ENCODE measurements at regions not wholly inside any gene's neighbourhood (a gene's known extent, or its start where the extent isn't known, plus 50 kb on each side); places are given as distances from the start of the nearest gene placed in this dataset.

DNA sequence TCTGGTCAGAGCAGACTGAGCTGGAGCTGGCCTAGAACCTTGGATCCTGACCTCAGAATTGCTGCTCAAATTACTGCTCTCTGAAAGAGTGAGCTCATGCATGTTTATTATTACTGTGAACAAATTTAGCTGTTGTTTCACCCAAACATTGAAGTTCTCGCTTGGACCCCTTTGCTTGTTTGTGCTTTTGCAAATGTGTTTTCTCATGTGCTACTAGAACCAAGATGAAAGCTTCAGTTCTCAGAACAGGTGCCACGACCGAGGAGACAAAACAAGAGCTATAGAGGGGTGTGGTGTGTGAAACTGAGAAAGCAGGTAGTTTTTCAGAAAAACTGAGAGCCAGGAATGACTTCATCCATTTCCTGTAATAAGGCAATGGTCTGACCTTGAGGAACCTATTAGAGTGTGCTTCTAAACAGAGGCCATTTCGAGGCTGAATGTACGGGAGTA is 50.0 kb upstream of the ESR1 start (continued):
- TF ChIP-seq, protein P1, sequence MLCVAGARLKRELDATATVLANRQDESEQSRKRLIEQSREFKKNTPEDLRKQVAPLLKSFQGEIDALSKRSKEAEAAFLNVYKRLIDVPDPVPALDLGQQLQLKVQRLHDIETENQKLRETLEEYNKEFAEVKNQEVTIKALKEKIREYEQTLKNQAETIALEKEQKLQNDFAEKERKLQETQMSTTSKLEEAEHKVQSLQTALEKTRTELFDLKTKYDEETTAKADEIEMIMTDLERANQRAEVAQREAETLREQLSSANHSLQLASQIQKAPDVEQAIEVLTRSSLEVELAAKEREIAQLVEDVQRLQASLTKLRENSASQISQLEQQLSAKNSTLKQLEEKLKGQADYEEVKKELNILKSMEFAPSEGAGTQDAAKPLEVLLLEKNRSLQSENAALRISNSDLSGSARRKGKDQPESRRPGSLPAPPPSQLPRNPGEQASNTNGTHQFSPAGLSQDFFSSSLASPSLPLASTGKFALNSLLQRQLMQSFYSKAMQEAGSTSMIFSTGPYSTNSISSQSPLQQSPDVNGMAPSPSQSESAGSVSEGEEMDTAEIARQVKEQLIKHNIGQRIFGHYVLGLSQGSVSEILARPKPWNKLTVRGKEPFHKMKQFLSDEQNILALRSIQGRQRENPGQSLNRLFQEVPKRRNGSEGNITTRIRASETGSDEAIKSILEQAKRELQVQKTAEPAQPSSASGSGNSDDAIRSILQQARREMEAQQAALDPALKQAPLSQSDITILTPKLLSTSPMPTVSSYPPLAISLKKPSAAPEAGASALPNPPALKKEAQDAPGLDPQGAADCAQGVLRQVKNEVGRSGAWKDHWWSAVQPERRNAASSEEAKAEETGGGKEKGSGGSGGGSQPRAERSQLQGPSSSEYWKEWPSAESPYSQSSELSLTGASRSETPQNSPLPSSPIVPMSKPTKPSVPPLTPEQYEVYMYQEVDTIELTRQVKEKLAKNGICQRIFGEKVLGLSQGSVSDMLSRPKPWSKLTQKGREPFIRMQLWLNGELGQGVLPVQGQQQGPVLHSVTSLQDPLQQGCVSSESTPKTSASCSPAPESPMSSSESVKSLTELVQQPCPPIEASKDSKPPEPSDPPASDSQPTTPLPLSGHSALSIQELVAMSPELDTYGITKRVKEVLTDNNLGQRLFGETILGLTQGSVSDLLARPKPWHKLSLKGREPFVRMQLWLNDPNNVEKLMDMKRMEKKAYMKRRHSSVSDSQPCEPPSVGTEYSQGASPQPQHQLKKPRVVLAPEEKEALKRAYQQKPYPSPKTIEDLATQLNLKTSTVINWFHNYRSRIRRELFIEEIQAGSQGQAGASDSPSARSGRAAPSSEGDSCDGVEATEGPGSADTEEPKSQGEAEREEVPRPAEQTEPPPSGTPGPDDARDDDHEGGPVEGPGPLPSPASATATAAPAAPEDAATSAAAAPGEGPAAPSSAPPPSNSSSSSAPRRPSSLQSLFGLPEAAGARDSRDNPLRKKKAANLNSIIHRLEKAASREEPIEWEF (IDR thresholded peaks at IDR 0.05; ENCODE audit: insufficient replicate concordance, low read depth, low read length) = no peak
- TF ChIP-seq SMARCA5 (IDR thresholded peaks at IDR 0.05) (no peak), MEF2B (IDR thresholded peaks at IDR 0.05; ENCODE audit: partially characterized antibody, poor library complexity, severe bottlenecking) (no peak), MTA2 (IDR thresholded peaks at IDR 0.05; ENCODE audit: low read depth) (peak; percentile 46; the same call in 1 of the 2 replicates), RCOR1 (conservative IDR thresholded peaks at IDR 0.05; ENCODE audit: low read depth, low read length) (no peak), IRF4 (IDR thresholded peaks at IDR 0.05; ENCODE audit: low read depth, low read length) (peak; percentile 79), STAT1 (conservative IDR thresholded peaks at IDR 0.05) (no peak), NFYA (IDR thresholded peaks at IDR 0.05; ENCODE audit: borderline replicate concordance, low read depth, low read length) (no peak), PML (IDR thresholded peaks at IDR 0.05; ENCODE audit: low read length) (no peak), BACH1 (IDR thresholded peaks at IDR 0.05; ENCODE audit: borderline replicate concordance) (no peak), SREBF2 (IDR thresholded peaks at IDR 0.05; ENCODE audit: low read length) (no peak), CBFB (IDR thresholded peaks at IDR 0.05; ENCODE audit: low read depth) (no peak)
- TF ChIP-seq, protein P2, sequence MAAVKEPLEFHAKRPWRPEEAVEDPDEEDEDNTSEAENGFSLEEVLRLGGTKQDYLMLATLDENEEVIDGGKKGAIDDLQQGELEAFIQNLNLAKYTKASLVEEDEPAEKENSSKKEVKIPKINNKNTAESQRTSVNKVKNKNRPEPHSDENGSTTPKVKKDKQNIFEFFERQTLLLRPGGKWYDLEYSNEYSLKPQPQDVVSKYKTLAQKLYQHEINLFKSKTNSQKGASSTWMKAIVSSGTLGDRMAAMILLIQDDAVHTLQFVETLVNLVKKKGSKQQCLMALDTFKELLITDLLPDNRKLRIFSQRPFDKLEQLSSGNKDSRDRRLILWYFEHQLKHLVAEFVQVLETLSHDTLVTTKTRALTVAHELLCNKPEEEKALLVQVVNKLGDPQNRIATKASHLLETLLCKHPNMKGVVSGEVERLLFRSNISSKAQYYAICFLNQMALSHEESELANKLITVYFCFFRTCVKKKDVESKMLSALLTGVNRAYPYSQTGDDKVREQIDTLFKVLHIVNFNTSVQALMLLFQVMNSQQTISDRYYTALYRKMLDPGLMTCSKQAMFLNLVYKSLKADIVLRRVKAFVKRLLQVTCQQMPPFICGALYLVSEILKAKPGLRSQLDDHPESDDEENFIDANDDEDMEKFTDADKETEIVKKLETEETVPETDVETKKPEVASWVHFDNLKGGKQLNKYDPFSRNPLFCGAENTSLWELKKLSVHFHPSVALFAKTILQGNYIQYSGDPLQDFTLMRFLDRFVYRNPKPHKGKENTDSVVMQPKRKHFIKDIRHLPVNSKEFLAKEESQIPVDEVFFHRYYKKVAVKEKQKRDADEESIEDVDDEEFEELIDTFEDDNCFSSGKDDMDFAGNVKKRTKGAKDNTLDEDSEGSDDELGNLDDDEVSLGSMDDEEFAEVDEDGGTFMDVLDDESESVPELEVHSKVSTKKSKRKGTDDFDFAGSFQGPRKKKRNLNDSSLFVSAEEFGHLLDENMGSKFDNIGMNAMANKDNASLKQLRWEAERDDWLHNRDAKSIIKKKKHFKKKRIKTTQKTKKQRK (IDR thresholded peaks at IDR 0.05; ENCODE audit: low read depth, low read length) = no peak
- TF ChIP-seq, protein P3, sequence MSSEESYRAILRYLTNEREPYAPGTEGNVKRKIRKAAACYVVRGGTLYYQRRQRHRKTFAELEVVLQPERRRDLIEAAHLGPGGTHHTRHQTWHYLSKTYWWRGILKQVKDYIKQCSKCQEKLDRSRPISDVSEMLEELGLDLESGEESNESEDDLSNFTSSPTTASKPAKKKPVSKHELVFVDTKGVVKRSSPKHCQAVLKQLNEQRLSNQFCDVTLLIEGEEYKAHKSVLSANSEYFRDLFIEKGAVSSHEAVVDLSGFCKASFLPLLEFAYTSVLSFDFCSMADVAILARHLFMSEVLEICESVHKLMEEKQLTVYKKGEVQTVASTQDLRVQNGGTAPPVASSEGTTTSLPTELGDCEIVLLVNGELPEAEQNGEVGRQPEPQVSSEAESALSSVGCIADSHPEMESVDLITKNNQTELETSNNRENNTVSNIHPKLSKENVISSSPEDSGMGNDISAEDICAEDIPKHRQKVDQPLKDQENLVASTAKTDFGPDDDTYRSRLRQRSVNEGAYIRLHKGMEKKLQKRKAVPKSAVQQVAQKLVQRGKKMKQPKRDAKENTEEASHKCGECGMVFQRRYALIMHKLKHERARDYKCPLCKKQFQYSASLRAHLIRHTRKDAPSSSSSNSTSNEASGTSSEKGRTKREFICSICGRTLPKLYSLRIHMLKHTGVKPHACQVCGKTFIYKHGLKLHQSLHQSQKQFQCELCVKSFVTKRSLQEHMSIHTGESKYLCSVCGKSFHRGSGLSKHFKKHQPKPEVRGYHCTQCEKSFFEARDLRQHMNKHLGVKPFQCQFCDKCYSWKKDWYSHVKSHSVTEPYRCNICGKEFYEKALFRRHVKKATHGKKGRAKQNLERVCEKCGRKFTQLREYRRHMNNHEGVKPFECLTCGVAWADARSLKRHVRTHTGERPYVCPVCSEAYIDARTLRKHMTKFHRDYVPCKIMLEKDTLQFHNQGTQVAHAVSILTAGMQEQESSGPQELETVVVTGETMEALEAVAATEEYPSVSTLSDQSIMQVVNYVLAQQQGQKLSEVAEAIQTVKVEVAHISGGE (CRISPR knock-in tag; IDR thresholded peaks at IDR 0.05) = no peak
- TF ChIP-seq, protein P4, sequence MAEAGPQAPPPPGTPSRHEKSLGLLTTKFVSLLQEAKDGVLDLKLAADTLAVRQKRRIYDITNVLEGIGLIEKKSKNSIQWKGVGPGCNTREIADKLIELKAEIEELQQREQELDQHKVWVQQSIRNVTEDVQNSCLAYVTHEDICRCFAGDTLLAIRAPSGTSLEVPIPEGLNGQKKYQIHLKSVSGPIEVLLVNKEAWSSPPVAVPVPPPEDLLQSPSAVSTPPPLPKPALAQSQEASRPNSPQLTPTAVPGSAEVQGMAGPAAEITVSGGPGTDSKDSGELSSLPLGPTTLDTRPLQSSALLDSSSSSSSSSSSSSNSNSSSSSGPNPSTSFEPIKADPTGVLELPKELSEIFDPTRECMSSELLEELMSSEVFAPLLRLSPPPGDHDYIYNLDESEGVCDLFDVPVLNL (IDR thresholded peaks at IDR 0.05; ENCODE audit: low read depth, low read length) = no peak

All from GM12878 (cell line).